SK-N-SH treated with all-trans-retinoic acid at 6 μM for 48 hours (cell line): ENCODE measurements at regions not wholly inside any gene's neighbourhood (a gene's known extent, or its start where the extent isn't known, plus 50 kb on each side); places are given as distances from the start of the nearest gene placed in this dataset.

ENCODE experiments used
- RARB ChIP-seq: fragments of 250-450 bp; sonication (Bioruptor Pico); IDR thresholded peaks from 2 replicates; pipeline ENCODE4 v1.8.0; 2021; ENCODE audit warnings: mild to moderate bottlenecking, moderate library complexity
- ZFP30 ChIP-seq: fragments of 450-650 bp; formaldehyde crosslinking; IDR thresholded peaks from 2 replicates; pipeline ENCODE4 v1.5.0; 2022; ENCODE audit warnings: mild to moderate bottlenecking, moderate library complexity

- TF ChIP-seq RARB (no peak), ZFP30 (CRISPR knock-in tag) (no peak)
These were observed 265.8 kb upstream of the ID2 start for GRCh38 chr2:8416001-8416571.
